Medulla oblongata (tissue), 1 donor: ENCODE measurements at regions not wholly inside any gene's neighbourhood (a gene's known extent, or its start where the extent isn't known, plus 50 kb on each side); places are given as distances from the start of the nearest gene placed in this dataset.

Experiments
- DNase-seq: peaks from one replicate; pipeline ENCODE4 v3.0.0-alpha.2; 2015; ENCODE audit errors: extremely low spot score

DNA sequence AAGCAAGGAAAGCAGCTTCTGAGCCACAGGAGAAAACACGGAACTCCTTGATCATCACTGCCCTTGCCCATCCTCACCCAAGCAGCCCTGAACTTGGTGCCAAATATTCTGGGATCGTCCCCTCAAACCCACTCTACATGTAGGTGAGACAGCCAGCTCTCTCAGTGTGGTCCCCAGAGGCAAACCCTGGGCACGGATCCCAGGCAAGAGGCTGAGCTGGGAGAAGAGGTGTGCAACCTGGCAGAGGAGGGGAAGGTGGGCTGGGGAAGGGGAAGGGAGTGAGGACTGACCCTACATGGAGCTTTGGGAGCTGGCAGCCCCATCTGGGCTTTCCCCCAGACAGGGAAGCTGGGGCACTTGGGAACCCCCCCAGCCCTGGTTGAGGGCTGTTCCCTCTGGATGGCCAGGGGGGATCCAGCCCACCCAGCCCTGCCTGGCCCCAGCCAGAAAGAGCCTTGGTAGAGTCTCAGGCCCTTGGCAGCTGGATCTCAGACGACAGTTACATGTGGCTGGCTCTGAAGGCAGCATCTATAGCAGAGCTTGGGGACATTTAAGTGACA lies 186.2 kb upstream of the CST7 start:
- no peak for DNase-seq

DNA sequence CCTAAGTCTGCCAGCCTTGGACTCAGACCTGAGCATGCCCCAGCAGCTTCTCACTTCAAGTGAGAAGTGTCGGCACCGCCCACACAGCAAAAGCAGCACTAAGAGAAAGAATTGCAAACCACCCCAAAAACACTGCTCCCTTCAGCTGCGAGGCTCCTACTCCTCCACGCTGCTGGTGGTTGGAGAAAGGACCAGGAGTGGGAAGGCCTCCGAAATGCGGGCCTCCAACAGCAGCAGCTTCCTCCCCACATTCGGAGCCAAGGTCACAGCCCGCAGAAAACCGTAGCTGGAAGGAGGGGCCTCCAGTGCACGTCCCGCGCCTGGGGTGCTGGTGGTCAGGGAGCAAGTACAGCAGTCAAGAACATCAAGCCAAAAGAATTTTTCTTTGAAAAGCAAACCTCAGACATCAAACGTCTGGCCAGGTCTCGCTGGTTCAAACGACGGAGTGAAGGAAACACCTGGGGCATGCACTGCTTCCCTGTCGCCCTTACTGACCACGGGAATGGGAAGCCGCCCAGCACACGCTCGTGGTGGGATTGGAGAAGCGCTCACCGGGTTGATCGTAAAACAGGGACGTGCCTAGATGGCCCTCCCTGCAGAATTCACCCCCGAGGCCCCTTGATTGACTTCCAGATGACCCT lies 185.6 kb upstream of the CST7 start:
- no peak for DNase-seq

DNA sequence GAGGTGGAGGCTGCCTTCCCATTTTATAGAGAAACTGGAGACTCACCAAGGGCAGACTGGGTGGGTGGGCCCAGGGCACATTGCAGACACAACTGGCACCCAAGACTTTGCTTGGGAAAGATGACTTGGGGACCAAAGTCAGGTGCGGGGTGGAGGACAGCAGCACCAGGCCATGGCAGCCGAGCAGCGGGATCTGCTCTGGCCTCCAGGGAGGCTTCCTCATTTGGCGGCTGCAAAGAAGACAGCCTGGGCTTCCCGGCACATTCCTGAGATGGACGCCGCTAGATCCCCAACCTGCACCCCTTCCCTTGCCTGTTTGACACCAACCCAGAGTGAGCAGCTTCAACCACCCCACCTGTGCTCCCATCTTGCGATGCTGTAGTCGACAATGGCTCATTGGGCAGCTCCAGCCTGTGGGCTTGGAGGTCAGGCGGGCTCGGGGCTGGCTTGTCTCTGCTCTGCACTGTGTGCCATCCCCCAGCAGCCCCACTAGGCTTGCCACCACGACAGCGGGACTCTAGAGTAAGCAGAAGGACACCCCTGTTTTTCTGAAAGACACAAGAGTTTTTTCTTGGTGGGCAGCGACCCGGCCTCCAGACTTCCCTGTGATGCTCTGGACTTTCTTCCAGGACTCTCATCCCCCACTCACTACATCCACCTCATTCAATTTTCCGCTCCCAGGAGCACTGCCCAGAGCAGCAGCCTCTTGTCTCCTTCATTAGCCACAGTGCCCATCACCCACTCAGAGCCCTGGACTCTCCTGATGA lies 184.9 kb upstream of the CST7 start:
- DNase-seq, result no peak

DNA sequence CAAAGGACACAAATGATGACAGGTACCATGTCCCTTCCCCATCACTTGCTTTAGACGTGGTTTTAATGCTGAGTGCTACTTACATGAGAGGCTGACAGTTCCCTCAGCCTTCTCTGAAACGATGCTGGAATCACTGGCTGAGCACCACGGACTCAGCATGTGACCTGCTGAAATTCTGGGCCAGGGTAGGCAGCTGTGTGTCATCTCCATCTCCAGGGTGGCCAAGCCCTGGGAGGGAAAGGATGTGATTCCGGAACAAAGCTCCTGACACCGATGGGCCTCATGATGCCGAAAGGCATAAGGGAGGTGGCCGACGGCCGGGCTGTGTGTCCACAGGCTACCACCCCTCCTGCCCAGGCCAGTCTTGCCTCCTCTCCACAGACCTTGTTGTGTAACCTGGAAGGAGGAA lies 184.3 kb upstream of the CST7 start:
- no peak for DNase-seq

DNA sequence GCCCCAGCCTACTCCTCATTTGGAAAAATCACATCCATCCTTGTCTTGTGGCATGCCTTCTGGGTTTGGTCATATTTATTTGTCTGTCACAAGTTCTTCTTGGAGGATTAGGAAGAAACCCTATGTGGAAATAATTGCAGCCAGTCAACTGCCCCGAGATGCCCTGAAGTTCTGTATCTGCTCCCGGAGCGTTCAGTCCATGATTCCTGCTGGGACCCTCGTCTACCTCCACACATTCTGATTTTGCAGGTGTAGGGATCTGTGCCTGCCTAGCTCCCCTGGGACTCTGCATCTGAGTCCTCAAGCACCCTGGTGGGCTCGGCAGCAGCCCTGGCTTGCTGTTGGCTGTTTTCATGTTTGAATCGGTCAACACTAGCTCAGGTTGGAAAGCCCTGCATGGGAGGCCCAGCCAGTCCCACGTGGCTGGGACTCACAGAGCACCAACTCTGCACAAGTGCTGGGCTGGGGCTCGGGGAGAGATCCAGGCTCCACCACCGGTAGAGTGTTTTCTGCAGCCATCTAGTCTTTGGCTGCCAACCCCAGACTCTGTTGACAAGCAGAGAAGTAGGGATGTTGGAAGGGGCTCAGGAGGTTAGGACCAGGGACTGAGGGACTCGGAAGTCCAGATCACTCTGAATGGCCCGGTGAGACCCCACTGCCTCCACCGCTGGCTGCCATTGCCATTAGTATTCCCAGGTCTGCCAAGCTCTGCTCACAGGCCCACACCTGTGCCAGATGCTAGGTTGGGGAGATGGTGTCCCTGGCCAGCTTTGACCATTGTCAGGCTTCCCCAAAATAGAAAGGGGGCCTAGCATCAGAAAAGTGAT lies 183.5 kb upstream of the CST7 start:
- no peak for DNase-seq

DNA sequence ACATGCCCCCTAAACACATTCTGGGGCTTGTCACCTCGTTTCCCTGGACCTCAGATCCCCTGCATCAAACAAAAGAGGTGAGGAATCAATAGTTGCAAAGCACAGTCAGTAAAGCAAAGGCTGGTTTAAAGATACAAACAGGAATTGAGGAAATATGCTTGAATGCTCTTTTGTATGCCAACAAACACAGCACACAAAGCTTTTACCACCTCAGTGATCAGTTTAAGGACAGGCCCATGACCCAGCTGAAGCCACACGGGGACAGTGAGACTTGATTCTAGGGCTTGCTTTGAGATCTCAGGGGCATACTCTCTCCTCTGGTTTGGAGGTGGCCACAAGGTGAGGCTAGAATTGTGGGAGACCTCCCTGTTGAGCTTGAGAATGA lies 182.9 kb upstream of the CST7 start:
- DNase-seq, result no peak

DNA sequence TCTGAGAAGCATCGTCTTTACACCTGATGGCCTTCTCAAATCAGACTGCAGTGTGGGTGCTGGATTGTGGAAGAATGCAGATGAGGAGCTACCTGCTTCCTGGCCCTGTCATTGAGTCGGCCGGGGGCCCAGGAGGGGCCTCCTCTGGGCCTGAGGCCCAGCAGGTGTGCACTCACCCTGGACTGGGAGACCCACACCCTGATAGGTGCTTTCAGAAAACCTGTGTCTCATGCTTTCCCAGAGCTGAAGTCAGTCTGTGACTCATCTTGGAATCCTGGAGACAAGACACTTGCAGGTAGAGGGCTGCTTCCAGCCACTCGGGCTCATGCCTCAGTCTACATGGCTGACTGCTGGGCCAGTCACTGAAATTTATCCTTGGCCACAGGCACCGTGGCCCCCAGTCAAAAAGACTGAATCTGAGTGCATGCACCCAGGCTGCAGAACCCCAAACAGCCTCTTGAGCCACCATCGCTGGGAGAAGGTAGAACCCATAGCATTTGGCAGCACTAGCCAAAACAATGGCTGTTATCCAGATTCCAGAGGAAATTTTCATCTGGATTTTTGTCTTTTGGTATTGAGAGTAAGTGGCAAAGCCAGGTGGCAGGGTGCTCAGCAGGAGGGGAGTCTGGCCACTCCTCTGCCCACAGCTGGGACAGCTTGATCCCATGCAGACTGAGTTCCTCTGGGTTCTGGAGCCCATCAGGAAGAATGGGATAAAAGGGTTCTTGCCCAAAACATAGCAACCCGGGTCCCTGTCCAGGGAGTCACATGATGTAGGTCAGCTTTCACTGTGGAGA lies 182.0 kb upstream of the CST7 start:
- no peak for DNase-seq

DNA sequence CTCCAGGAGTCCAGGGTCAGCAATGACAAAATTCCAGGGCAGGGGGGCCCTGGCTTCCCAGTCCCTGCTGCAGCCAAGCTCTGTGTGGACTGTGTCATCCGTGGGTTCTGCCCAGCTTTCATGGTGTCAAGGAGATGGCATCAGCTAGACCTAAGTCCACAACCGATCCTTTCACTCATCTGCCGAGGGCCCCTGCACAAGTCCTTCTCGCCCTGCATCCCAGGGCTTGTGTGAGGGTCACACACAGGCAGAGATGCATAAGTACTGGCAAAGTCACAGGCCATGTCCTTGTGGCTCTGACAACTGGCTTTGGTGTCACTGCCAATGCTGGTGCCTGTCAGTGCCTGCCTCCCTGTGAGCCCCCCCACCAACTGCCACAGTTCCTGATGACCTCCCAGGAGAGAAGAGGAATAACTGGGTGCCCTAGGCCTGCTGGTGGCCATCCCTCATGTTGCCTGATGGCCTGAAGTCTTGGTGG lies 181.4 kb upstream of the CST7 start:
- DNase-seq, result no peak

DNA sequence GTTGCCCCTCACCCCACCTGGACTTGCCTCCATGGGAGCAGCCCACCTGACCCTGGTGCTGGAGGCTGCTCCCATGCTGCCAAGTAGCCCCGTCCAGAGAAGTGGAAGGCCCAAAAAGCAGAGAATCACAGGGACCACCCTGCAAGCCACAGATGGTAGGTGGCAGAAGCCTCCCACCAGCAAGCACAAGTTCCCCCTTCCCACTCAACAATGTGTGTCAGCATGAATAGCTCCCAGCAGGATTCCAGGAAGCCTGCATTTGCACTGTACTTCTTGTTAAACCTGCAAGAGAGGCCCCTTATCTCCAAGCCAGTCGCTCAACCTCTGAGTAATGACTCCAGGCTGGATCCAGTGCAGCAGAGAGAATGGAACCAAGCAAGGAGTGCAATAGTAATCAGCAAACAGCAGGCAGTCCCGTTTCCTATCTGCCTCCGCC lies 180.8 kb upstream of the CST7 start:
- DNase-seq, result no peak

DNA sequence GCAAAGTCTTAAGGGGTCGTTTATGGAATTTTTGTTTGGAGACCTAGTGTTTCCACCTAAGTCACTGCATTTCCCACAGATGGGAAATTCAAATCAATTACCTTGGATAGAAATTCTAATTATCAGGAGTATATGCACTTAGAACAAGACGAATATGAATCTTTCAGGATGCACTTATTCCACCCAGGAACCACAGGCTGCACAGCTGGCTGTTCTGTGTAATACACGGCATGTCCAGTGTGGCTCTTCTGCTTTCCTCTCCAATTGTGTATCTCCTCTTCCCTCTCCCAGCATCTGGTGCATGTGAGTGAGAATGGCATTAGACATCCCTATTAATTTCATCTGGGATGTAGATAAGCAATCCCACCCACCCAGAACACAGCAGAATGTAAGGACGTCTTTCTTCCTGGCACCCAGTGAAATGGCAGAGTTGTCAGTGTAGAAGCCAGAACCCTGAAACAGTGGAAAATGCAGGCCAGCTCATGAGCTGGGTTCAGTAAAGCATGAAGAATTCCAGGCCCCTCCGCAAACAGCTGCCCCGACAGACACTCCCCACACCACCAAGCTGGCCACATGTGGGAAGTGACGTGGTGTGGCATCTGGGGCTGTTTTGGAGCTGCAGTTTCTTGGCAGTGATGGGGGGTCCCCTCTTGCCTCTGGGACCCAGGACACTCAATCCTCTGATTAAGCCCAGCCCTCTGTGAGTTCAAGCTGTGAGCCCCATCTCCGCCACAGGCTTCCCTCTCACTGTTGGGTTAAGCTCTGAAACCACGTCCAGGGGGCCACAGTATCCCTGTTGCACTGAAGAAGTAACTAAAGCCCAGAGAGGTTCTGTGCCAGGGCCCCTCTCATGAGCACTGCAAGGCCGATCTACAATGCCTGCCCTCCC lies 180.1 kb upstream of the CST7 start:
- DNase-seq, result no peak

DNA sequence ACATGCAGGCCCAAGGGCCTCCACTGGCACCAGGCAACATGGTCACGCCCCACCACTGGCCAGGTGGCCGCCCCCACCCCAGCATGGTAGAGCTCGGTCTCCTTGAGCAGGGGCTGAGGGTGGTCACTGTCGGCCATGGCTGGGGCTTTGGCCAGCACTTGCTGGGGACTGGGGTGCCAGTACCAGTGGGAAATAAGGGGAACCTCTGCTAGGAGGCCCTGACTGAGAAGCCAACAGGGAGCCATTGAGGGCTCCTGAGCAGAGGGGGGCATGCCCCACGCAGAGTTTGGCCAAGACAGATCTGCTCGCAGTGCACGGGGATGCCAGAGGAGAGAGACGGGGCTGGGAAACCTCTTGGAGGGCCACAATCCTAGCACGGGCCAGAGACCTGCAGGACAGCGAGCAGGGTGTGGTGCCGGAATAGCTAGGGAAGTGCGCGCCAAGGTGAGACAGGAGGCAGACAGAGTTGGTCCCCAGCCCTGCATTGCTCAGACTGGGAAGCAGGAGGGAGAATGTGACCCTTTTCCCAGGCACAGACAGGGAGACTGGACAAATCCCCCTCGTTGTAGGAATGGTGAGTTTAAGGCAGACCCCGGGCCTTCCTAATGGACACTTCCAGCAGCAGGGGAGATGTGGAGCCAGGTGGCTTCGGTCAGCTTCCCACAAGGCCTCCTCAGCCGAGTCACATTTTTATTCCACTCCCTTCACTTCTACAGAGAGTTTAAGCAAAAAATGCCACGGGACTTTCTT lies 179.0 kb upstream of the CST7 start:
- no peak for DNase-seq

DNA sequence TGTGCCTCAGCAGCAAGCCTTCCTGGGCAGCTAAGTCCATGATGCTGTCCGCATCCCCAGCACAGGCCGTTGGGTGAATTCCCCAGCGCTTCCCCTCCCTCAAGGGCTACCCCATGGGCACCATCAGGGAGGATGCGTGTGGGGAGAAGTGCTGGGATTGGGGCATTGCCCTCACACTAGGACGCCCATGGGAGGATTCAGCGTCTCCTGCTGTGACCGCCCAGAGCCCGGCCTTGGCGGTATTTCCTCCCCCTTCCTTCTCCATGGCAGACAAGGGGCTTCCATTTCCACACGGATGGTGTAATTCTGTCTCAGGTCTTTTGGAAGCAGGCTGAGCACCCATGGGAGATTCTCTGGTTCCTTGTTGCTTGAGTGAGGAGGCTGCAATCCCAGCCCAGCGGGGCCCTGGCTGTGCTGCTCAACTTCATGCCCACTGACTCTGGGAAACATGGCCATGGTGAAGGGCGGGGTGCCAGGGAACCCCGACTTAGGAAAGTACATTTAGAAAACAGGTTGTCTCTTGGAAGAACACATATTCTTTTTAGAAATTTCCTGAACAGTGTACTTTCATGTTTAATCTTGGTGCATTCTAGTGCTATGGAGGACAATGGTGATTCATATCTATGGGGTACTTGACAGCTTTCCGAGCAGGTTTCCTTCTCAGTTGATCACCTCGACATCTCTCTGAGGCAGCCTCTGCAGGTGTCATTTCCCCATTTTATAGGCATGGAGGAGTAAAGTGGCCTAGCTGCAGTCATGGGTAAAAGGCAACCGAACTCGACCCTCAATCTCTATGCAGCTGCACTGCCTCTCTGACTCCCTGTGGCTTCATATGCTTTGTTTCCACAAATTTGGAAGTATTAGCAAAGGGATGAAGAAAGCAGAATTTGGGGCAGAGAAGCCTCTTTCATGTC lies 178.2 kb upstream of the CST7 start:
- no peak for DNase-seq

DNA sequence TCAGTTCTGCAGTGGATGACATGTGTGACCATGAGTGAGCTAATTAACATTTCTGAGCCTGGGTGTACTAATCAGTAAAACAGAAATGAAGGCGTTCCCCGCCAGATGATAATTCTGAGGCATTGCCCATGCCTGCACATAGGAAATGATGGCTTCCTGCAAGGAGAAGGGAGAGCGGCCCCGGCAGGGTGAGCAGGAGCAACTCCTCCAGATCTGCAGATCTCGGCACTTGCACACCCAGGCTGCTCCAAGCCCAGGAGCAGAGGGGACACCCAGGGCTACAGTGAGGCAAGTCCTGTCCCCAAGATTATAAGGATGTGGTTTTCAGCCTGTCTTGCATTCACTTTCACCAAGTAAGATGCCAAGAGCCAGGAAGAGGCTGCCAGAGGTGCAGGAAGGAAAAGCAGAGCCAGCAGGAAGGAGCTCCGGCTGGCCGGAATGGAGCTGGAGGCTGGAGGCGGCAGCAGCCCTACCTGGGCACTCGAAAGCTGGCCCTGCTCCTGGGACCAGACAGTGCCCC lies 177.5 kb upstream of the CST7 start:
- no peak for DNase-seq

DNA sequence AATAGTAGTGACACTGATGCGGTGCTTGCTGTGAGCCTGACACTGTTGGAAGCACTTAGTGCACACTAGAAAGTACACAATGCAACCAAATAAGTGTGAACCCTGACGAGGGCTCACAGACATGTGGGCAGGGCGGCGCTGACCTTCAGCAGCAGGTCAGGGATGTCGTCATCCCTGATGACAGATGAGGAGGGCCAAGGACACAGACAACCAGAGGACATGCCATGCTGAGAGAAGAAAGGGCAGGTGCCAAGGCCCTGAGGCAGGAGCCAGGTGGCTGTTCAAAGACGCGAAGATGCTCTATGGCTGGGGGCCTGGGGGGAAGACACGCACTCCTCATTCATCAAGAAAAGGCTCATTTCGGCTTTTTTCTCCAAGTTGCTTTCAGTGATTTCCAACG lies 176.4 kb upstream of the CST7 start:
- no peak for DNase-seq

DNA sequence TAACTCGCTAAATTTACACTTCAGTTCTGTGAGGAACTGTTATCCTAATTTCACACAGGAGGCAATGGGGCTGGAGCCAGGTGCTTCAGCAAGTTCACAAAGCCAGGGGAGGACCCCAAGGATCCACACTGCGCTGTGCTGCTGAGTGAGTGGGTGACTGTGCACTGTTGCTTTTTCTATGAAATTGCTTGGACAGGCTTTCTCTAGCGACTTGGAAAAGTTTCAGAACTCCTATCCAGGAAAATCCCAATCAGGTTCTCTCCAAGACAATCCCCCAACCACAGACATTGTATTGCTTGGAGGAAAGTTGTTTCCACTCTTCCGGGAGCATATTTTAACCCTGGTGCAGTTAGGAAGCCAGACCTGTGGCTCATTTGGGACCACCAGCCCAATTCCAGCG lies 175.9 kb upstream of the CST7 start:
- no peak for DNase-seq

DNA sequence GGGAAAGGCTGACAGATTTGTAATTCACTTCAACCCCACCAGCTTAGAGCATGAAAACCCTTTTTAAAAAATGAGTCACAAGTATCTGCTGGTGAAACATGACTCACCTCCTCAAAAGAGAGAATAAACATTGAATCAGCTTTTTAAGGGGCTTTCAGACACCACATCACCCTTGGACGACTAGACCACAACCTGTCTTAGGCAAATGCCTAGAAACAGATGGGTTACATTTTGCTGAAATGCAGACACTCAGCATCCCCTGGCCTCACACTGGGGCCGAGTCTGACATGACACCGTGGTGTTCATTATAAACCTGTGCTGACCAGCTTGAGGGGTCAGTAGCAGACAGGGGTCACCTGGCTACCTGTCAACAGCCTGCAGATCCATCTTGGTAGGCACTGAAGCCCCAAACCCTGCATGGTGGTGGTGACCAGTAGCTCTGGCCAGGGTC lies 175.3 kb upstream of the CST7 start:
- no peak for DNase-seq

DNA sequence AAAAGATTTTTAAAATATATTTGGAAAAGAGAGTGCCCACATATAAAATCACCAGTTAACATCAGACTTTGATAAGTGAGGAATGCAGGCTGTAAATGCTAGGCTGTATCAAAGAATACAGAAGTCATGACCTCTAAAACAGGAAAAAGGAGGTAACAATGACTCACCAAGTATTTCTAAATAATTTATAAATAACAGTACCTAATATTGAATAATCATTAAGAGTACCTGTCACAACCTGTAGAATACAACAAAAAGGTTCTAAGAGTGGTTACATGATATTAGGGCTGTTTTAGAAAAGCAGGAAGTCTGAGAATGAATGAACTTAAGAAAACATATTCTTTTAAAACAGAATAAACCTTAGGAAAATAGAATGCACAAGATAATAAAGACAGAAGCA lies 173.1 kb upstream of the CST7 start:
- no peak for DNase-seq

DNA sequence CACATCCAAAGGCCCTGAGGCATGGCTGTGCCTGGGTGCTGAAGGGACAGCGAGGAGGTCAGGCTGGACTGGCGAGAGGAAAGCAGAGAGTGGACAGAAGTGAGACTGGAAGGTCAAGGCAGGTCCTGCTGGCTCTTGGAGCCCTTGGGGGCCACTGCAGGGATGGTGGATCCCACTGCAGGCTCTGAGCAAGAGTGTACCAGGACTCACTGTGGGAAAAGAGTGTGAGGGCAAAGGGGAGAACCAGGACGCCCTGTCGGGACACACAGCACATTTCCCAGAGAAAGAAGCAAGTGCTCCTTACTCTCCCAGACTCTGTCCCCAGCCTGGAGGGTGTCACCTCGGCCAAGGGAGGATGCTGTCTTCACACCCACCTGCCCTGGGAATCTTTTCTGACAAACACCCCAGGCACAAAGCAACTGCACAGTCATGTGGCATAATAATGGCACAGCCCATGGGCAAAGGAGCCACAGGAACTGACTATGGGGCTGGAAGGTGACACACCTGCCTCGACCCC lies 172.3 kb upstream of the CST7 start:
- DNase-seq, result no peak
